ENCODE measurements at regions not wholly inside any gene's neighbourhood (a gene's known extent, or its start where the extent isn't known, plus 50 kb on each side); places are given as distances from the start of the nearest gene placed in this dataset.

- Histone ChIP-seq H2AFZ (replicated peaks; ENCODE audit: low read length, poor library complexity) (no peak overlapping the region), H2BK20ac (ENCODE audit: low read depth, low read length) (no peak overlapping the region), H3K9ac (ENCODE audit: low read depth, low read length) (no peak overlapping the region), H2BK120ac (ENCODE audit: low read depth, low read length) (no peak overlapping the region), H3K27me3 (ENCODE audit: control insufficient read depth, insufficient read depth, low read length) (no peaks in the 10 kb centered on the region), H3K9me1 (ENCODE audit: insufficient read depth, low read length) (no peaks in the 10 kb centered on the region), H3K79me1 (ENCODE audit: low read depth in 1 of 2, low read length in 2 of 2) (no peaks in the 10 kb centered on the region), H2BK15ac (ENCODE audit: low read depth, low read length) (no peak overlapping the region), H3K4me1 (ENCODE audit: control insufficient read depth, insufficient read depth, low read length) (no peaks in the 10 kb centered on the region), H2BK5ac (ENCODE audit: low read depth, low read length, poor library complexity, severe bottlenecking) (no peak overlapping the region), H3K4me2 (ENCODE audit: low read depth, low read length) (no peak overlapping the region), H2AK5ac (ENCODE audit: low read depth, low read length) (no peak overlapping the region), H3K27ac (ENCODE audit: insufficient read depth, low read length) (no peak overlapping the region), H3K56ac (ENCODE audit: extremely low read depth, insufficient read depth, low read length) (no peak overlapping the region), H4K8ac (ENCODE audit: low read depth in 2 of 2, low read length in 2 of 2) (no peak overlapping the region), H3K18ac (ENCODE audit: low read depth, low read length) (no peak overlapping the region), H3K9me3 (ENCODE audit: control insufficient read depth, insufficient read depth, low read length) (no peaks in the 10 kb centered on the region), H3K4ac (ENCODE audit: low read depth, low read length) (no peak overlapping the region), H3K23ac (ENCODE audit: low read depth, low read length) (no peak overlapping the region), H4K5ac (ENCODE audit: low read depth, low read length) (no peak overlapping the region), H3K14ac (replicated peaks; ENCODE audit: low read depth, low read length) (no peak overlapping the region), H3K4me3 (ENCODE audit: insufficient read depth, low read depth, low read length) (no peak overlapping the region), H4K91ac (ENCODE audit: insufficient read depth, low read depth, low read length) (no peak overlapping the region), H4K20me1 (ENCODE audit: insufficient read depth, low read length) (no peaks in the 10 kb centered on the region), H2AK9ac (replicated peaks; ENCODE audit: low read depth, low read length, poor library complexity) (no peak overlapping the region), H3K36me3 (ENCODE audit: control insufficient read depth, insufficient read depth, low read length) (no peaks in the 10 kb centered on the region)
- WGBS, 2 experiments (ENCODE audit: extremely low coverage in 2 of 2, insufficient read length in 1 of 2), result 0% methylated on average over 5 of the region's 10 CpGs; no CpG with 5 or more reads in 1 of the 2 experiments
- no peak for DNase-seq
- BruUV-seq (replicated peaks), result no TSS peak
- in situ Hi-C loops (cut with MboI; ENCODE audit: low sequenced_read_pairs) (no loop called here), intact Hi-C loops (cut with micrococcal nuclease) (no loop called here), dilution Hi-C loops (cut with HindIII; ENCODE audit: low sequenced_read_pairs, unreplicated experiment) (no loop called here)
- ChIA-PET POLR2A (ENCODE audit: unreplicated experiment) (no interaction called here), CTCF (no interaction called here)
- no peak for ATAC-seq (ENCODE audit: low read depth)
- TF ChIP-seq CTCF (conservative IDR thresholded peaks at IDR 0.05; ENCODE audit: low read depth, low read length) (no peak), RFX5 (IDR thresholded peaks at IDR 0.05; ENCODE audit: low read depth, low read length) (no peak), CEBPB (IDR thresholded peaks at IDR 0.05; ENCODE audit: low read depth, low read length) (no peak)
Measured at GRCh38 chr11:127448101-127448500, 447.5 kb upstream of the KIRREL3 start.
